ENCODE measurements at regions not wholly inside any gene's neighbourhood (a gene's known extent, or its start where the extent isn't known, plus 50 kb on each side); places are given as distances from the start of the nearest gene placed in this dataset.

DNA sequence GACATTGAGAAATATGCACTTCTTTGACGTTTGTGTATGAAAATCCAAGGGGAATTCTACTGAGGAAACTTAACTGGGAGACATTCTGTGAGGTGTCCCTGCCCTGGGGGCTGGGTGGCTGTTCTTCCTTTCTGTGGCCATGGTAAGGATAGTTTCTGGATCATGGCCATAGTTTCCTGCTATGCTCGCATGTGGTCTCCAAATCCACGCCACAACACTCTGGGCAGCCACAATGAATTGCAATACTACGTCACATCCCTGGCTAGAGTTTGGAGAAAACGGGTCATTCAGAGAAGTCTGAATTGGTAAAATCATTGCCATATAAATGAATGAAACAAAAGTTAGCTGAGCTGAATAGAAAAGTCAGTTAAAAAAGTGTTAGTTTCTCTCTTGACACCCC, 230.6 kb downstream of the UTRN start:
- TF ChIP-seq POLR2A (IDR thresholded peaks at IDR 0.05; ENCODE audit: low read length) (no peak), GATA1 (IDR thresholded peaks at IDR 0.05; ENCODE audit: low read depth, low read length) (no peak)
